DND-41 (cell line): ENCODE measurements at regions not wholly inside any gene's neighbourhood (a gene's known extent, or its start where the extent isn't known, plus 50 kb on each side); places are given as distances from the start of the nearest gene placed in this dataset.

Experiments
- ATAC-seq: fragments of 200-7000 bp; cut with Tn5 transposase; 3 replicates; pipeline ENCODE4 v1.9.1; 2021; ENCODE audit warnings: low read depth; ENCODE audit not compliant: insufficient read depth
- DNase-seq: peaks from one replicate; pipeline ENCODE4 v3.0.0-alpha.2; 2020
- H2AFZ ChIP-seq: 2 replicates; pipeline ENCODE4 v1.6.0; 2012; ENCODE audit warnings: low read depth, low read length
- H3K27ac ChIP-seq: 2 replicates; pipeline ENCODE4 v1.5.1; 2012; ENCODE audit warnings: low read length, inconsistent platforms
- H3K27me3 ChIP-seq: fragments of 200-600 bp; sonication (generic); 2 replicates; pipeline ENCODE4 v1.6.0; 2012; ENCODE audit warnings: low read length, mild to moderate bottlenecking, inconsistent platforms; ENCODE audit not compliant: insufficient read depth, poor library complexity
- H3K36me3 ChIP-seq: 2 replicates; pipeline ENCODE4 v1.5.1; 2012; ENCODE audit warnings: low read length, inconsistent platforms; ENCODE audit not compliant: insufficient read depth
- H3K4me1 ChIP-seq: 2 replicates; pipeline ENCODE4 v1.5.1; 2012; ENCODE audit warnings: mild to moderate bottlenecking, low read length; ENCODE audit not compliant: insufficient read depth
- H3K4me2 ChIP-seq: 2 replicates; pipeline ENCODE4 v1.6.0; 2012; ENCODE audit warnings: mild to moderate bottlenecking, moderate library complexity, low read length, inconsistent platforms; ENCODE audit not compliant: insufficient read depth
- H3K4me3 ChIP-seq, 2 experiments: fragments of 200-600 bp in 1 of 2; shearing (Covaris generic) in 1 of 2; 2 replicates each; pipeline ENCODE4 v1.5.1; 2012 to 2016; ENCODE audit warnings: inconsistent platforms in 2 of 2, low read length in 2 of 2, mild to moderate bottlenecking in 2 of 2, low read depth in 1 of 2, moderate library complexity in 1 of 2
- H3K79me2 ChIP-seq: 2 replicates; pipeline ENCODE4 v1.6.0; 2012; ENCODE audit warnings: low read length, inconsistent platforms; ENCODE audit not compliant: insufficient read depth
- H3K9ac ChIP-seq: 2 replicates; pipeline ENCODE4 v1.6.0; 2012; ENCODE audit warnings: low read depth, mild to moderate bottlenecking, inconsistent platforms, low read length, moderate library complexity
- H3K9me3 ChIP-seq: 2 replicates; pipeline ENCODE4 v1.5.1; 2012; ENCODE audit warnings: low read length, moderate library complexity, mild to moderate bottlenecking, inconsistent platforms; ENCODE audit not compliant: insufficient read depth, severe bottlenecking
- H4K20me1 ChIP-seq: 2 replicates; pipeline ENCODE4 v1.6.0; 2012; ENCODE audit warnings: low read length; ENCODE audit not compliant: insufficient read depth
- CTCF ChIP-seq: IDR thresholded peaks from 2 replicates; pipeline ENCODE4 v1.5.1; 2012; ENCODE audit warnings: borderline replicate concordance, low read length, moderate library complexity, mild to moderate bottlenecking; ENCODE audit not compliant: poor library complexity, severe bottlenecking; ENCODE audit errors: extremely low read depth
- EZH2 ChIP-seq: IDR thresholded peaks from 3 replicates; pipeline ENCODE4 v1.6.1; 2012; ENCODE audit warnings: borderline replicate concordance, low read depth, mild to moderate bottlenecking, moderate library complexity, low read length, inconsistent platforms; ENCODE audit not compliant: severe bottlenecking

GRCh38 chr4:89427782-89428181 is 120.2 kb upstream of the GPRIN3 start:
- no peak for DNase-seq
- Histone ChIP-seq H3K4me3 (no peak overlapping the region), H3K9ac (no peak overlapping the region), H3K27me3 (no peaks in the 10 kb centered on the region), H3K9me3 (no peaks in the 10 kb centered on the region), H3K4me1 (no peaks in the 10 kb centered on the region), H2AFZ (no peak overlapping the region), H3K79me2 (no peaks in the 10 kb centered on the region), H3K27ac (no peak overlapping the region), H3K4me2 (no peak overlapping the region), H4K20me1 (no peaks in the 10 kb centered on the region), H3K36me3 (no peaks in the 10 kb centered on the region)
- no peak for TF ChIP-seq CTCF
- TF ChIP-seq EZH2 = no peak
- no peak for ATAC-seq

- H4K20me1 ChIP-seq = no peaks in the 10 kb centered on the region
- no peak for ATAC-seq
- TF ChIP-seq CTCF (no peak), EZH2 (no peak)
- DNase-seq = no peak
- H3K9ac ChIP-seq = no peak overlapping the region
- no peaks in the 10 kb centered on the region for H3K27me3 ChIP-seq
- H3K79me2 ChIP-seq = no peaks in the 10 kb centered on the region
- H3K4me2 ChIP-seq = no peak overlapping the region
- H3K36me3 ChIP-seq = no peaks in the 10 kb centered on the region
- no peak overlapping the region for H3K4me3 ChIP-seq
- H3K9me3 ChIP-seq = no peaks in the 10 kb centered on the region
- no peaks in the 10 kb centered on the region for H3K4me1 ChIP-seq
- H3K27ac ChIP-seq = no peak overlapping the region
- no peak overlapping the region for H2AFZ ChIP-seq
Observed at GRCh38 chr4:89425023-89425422, 117.4 kb upstream of the GPRIN3 start.

GRCh38 chr4:89422441-89422990 is 114.9 kb upstream of the GPRIN3 start:
- Histone ChIP-seq H3K9me3 (no peaks in the 10 kb centered on the region), H3K4me1 (no peaks in the 10 kb centered on the region), H3K36me3 (no peaks in the 10 kb centered on the region), H2AFZ (no peak overlapping the region), H3K4me2 (no peak overlapping the region), H3K4me3 (no peak overlapping the region), H3K9ac (no peak overlapping the region), H3K27me3 (no peaks in the 10 kb centered on the region), H4K20me1 (no peaks in the 10 kb centered on the region), H3K79me2 (no peaks in the 10 kb centered on the region), H3K27ac (no peak overlapping the region)
- DNase-seq = no peak
- ATAC-seq = no peak
- TF ChIP-seq EZH2 (no peak), CTCF (no peak)

- TF ChIP-seq EZH2 (no peak), CTCF (no peak)
- Histone ChIP-seq H3K79me2 (no peaks in the 10 kb centered on the region), H3K9me3 (no peaks in the 10 kb centered on the region), H4K20me1 (no peaks in the 10 kb centered on the region), H3K4me1 (no peaks in the 10 kb centered on the region), H3K36me3 (no peaks in the 10 kb centered on the region), H3K27me3 (no peaks in the 10 kb centered on the region), H3K4me3 (no peak overlapping the region), H3K4me2 (no peak overlapping the region), H3K9ac (no peak overlapping the region), H2AFZ (no peak overlapping the region), H3K27ac (no peak overlapping the region)
- DNase-seq = no peak
- no peak for ATAC-seq
Observed at GRCh38 chr4:89420507-89420906, 112.9 kb upstream of the GPRIN3 start.
